B cell (primary cell): ENCODE measurements at regions not wholly inside any gene's neighbourhood (a gene's known extent, or its start where the extent isn't known, plus 50 kb on each side); places are given as distances from the start of the nearest gene placed in this dataset.
"Not testable (repeated sequence)": the region's sequence is repeated elsewhere in the genome, so short reads cannot be mapped to it uniquely, and the experiment has no call there.

Source experiments
- ATAC-seq: fragments of 200-7000 bp; cut with Tn5 transposase; one replicate; pipeline ENCODE4 v1.10.0; 2021; ENCODE audit warnings: low read depth, mild to moderate bottlenecking, moderate number of reproducible peaks, moderate library complexity
- CTCF ChIA-PET: fragments of 350-600 bp; sonication (Branson Sonifier 250); formaldehyde crosslinking; loops from one replicate; lab custom pipeline; 2021; ENCODE audit warnings: antibody characterized with exemption, inconsistent platforms; lab: Charles Lee
- POLR2A ChIA-PET: fragments of 350-600 bp; sonication (Branson Sonifier 250); formaldehyde crosslinking; loops from one replicate; lab custom pipeline; 2021; ENCODE audit warnings: antibody characterized with exemption; lab: Charles Lee
- DNase-seq: peaks from one replicate; pipeline ENCODE4 v3.0.0; 2013
- H2AFZ ChIP-seq: 2 replicates; pipeline ENCODE4 v1.6.1; 2012; ENCODE audit warnings: mild to moderate bottlenecking, low read depth, low read length; ENCODE audit not compliant: insufficient read depth, poor library complexity, severe bottlenecking
- H3K27ac ChIP-seq, 2 donors: 1 replicate in 1 of 2; 2 replicates in 1 of 2; pipeline ENCODE4 v1.5.1; 2012 to 2013; ENCODE audit warnings: low read length in 2 of 2, mild to moderate bottlenecking in 2 of 2, moderate library complexity in 1 of 2
- H3K27me3 ChIP-seq, 4 experiments: fragments of 200-600 bp in 1 of 4; sonication (generic) in 1 of 4; replicated peaks in 1 of 4; 1 replicate in 2 of 4; 2 replicates in 2 of 4; pipeline versions ENCODE4 v1.6.1 to v1.7.0; 2013 to 2016; ENCODE audit warnings: low read length in 3 of 4, mild to moderate bottlenecking in 2 of 4, mixed read lengths in 1 of 4, moderate library complexity in 1 of 4; ENCODE audit not compliant: insufficient read depth in 4 of 4, control insufficient read depth in 3 of 4; ENCODE audit errors: control extremely low read depth in 1 of 4
- H3K36me3 ChIP-seq, 2 experiments: replicated peaks in 1 of 2; 1 replicate in 1 of 2; 2 replicates in 1 of 2; pipeline versions ENCODE4 v1.6.1 to v1.7.1; 2013; ENCODE audit warnings: low read length in 1 of 2; ENCODE audit not compliant: insufficient read depth in 2 of 2, control insufficient read depth in 1 of 2; ENCODE audit errors: control extremely low read depth in 1 of 2, extremely low read depth in 1 of 2
- H3K4me1 ChIP-seq, 2 donors: fragments of 200-600 bp in 1 of 2; sonication (generic) in 1 of 2; 1 replicate in 1 of 2; 2 replicates in 1 of 2; pipeline versions ENCODE4 v1.5.1 to v1.6.1; 2013 to 2017; ENCODE audit warnings: low read length in 2 of 2; ENCODE audit not compliant: control insufficient read depth in 2 of 2, insufficient read depth in 2 of 2
- H3K4me2 ChIP-seq: replicated peaks from 2 replicates; pipeline ENCODE3; 2012; ENCODE audit warnings: mild to moderate bottlenecking, low read depth, low read length; ENCODE audit not compliant: poor library complexity, severe bottlenecking
- H3K4me3 ChIP-seq, 5 experiments: fragments of 200-600 bp in 1 of 5; sonication (generic) in 1 of 5; 1 replicate in 3 of 5; 2 replicates in 2 of 5; pipeline versions ENCODE4 v1.5.1 to v1.7.0; 2011 to 2016; ENCODE audit warnings: low read length in 4 of 5, mild to moderate bottlenecking in 4 of 5, low read depth in 2 of 5, control low read depth in 1 of 5, moderate library complexity in 1 of 5; ENCODE audit not compliant: insufficient read depth in 1 of 5; ENCODE audit errors: control extremely low read depth in 1 of 5, extremely low read depth in 1 of 5
- H3K79me2 ChIP-seq: fragments of 200-600 bp; sonication (generic); one replicate; pipeline ENCODE4 v1.6.0; 2016; ENCODE audit warnings: low read length; ENCODE audit not compliant: control insufficient read depth, insufficient read depth
- H3K9ac ChIP-seq: fragments of 200-600 bp; sonication (generic); 2 replicates; pipeline ENCODE4 v1.6.1; 2017; ENCODE audit warnings: mild to moderate bottlenecking, low read length, moderate library complexity
- H3K9me3 ChIP-seq, 3 donors: one replicate each; pipeline versions ENCODE4 v1.6.1 to v1.7.1; 2013; ENCODE audit warnings: low read length in 2 of 3; ENCODE audit not compliant: control insufficient read depth in 2 of 3, insufficient read depth in 1 of 3; ENCODE audit errors: control extremely low read depth in 1 of 3
- H4K20me1 ChIP-seq: 2 replicates; pipeline ENCODE4 v1.6.0; 2012; ENCODE audit warnings: mild to moderate bottlenecking, low read length; ENCODE audit not compliant: insufficient read depth, control insufficient read depth, poor library complexity, severe bottlenecking
- H3K27ac Mint-ChIP-seq: one replicate; pipeline ENCODE4 v1.8.0; 2021; ENCODE audit warnings: mixed read lengths
- H3K27me3 Mint-ChIP-seq: one replicate; pipeline ENCODE4 v1.8.0; 2021; ENCODE audit warnings: mixed read lengths
- H3K4me1 Mint-ChIP-seq: one replicate; pipeline ENCODE4 v1.8.0; 2021; ENCODE audit warnings: mixed read lengths
- H3K4me3 Mint-ChIP-seq: one replicate; pipeline ENCODE4 v1.8.0; 2021; ENCODE audit warnings: mixed read lengths
- H3K9me3 Mint-ChIP-seq: one replicate; pipeline ENCODE4 v1.8.0; 2022; ENCODE audit warnings: mixed read lengths; ENCODE audit not compliant: insufficient read depth
- EZH2 ChIP-seq: IDR thresholded peaks from 2 replicates; pipeline ENCODE4 v1.6.1; 2012; ENCODE audit warnings: borderline replicate concordance, low read depth, mild to moderate bottlenecking, moderate library complexity, low read length; ENCODE audit not compliant: insufficient read depth, poor library complexity, severe bottlenecking
- WGBS: methylation state at CpG from one replicate; pipeline ENCODE4 v1.1.5; 2013; ENCODE audit warnings: missing lambda C conversion rate; ENCODE audit not compliant: insufficient coverage; 5-methylcytosine and 5-hydroxymethylcytosine counted together
- intact Hi-C: fragments of 100-400 bp; cut with micrococcal nuclease; formaldehyde crosslinking; loops from one replicate; pipeline ENCODE4 v1.10.0; 2022
- TF ChIP-seq, protein P1 (sequence below): fragments of 200-600 bp; IDR thresholded peaks from one replicate; pipeline ENCODE4 v1.8.0; 2022; ENCODE audit warnings: antibody characterized with exemption, mild to moderate bottlenecking

DNA sequence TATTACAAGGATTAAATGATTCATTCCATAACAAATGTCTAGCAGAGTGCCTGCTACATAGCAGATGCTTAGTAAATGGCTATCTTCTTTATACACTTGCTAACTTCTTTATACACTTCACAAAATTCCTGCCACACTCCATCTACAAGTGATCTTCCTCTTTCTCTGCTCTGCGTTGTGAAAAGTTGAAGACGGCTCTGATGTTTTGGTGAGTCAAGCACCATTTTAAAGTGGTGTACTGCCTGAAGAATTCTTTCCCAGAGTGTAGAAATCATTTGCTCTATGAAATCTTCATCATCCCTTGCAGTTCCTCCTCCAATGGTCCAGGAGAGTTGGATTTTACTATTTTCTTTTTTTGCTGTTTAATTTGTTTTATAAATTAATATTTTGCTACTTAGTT, 74.9 kb downstream of the TNFAIP3 start:
- Histone ChIP-seq H2AFZ (no peak overlapping the region), H3K4me2 (no peak overlapping the region), H3K9me3 (peaks cover 0 to 2% (median 0%) of the 10 kb centered on the region in 3 donors), H3K36me3 (no peaks in the 10 kb centered on the region), H3K27ac (no peak overlapping the region), H3K4me3 (no peak overlapping the region), H4K20me1 (no peaks in the 10 kb centered on the region), H3K4me1 (peaks cover 10 to 14% of the 10 kb centered on the region in 2 donors), H3K27me3 (no peaks in the 10 kb centered on the region), H3K79me2 (no peaks in the 10 kb centered on the region), H3K9ac (no peak overlapping the region)
- CTCF ChIA-PET: interaction anchor here (1.4 to 17.0 kb wide), 4 partner anchors 7 to 233 kb away, joined by 3 to 199 read pairs (median 78); partner anchors contain the start of gene TNFAIP3
- Mint-ChIP-seq H3K4me1 (peaks cover 17% of the 10 kb centered on the region), H3K27ac (no peak overlapping the region), H3K9me3 (peaks cover 2% of the 10 kb centered on the region), H3K4me3 (no peak overlapping the region), H3K27me3 (no peaks in the 10 kb centered on the region)
- TF ChIP-seq EZH2: no peak
- TF ChIP-seq, protein P1, sequence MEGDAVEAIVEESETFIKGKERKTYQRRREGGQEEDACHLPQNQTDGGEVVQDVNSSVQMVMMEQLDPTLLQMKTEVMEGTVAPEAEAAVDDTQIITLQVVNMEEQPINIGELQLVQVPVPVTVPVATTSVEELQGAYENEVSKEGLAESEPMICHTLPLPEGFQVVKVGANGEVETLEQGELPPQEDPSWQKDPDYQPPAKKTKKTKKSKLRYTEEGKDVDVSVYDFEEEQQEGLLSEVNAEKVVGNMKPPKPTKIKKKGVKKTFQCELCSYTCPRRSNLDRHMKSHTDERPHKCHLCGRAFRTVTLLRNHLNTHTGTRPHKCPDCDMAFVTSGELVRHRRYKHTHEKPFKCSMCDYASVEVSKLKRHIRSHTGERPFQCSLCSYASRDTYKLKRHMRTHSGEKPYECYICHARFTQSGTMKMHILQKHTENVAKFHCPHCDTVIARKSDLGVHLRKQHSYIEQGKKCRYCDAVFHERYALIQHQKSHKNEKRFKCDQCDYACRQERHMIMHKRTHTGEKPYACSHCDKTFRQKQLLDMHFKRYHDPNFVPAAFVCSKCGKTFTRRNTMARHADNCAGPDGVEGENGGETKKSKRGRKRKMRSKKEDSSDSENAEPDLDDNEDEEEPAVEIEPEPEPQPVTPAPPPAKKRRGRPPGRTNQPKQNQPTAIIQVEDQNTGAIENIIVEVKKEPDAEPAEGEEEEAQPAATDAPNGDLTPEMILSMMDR: no peak
- ATAC-seq (no peak), DNase-seq (no peak)
- no CpG with 5 or more reads among the region's 2 CpGs for whole genome bisulfite sequencing
- POLR2A ChIA-PET: interaction anchor here (0.6 kb wide), 1 partner anchor 14 kb away, joined by 5 read pairs; no protein-coding TSS in a partner anchor
- intact Hi-C loops: loop anchor here (2.0 kb wide), 1 partner anchor 73 kb away; no protein-coding TSS in a partner anchor

DNA sequence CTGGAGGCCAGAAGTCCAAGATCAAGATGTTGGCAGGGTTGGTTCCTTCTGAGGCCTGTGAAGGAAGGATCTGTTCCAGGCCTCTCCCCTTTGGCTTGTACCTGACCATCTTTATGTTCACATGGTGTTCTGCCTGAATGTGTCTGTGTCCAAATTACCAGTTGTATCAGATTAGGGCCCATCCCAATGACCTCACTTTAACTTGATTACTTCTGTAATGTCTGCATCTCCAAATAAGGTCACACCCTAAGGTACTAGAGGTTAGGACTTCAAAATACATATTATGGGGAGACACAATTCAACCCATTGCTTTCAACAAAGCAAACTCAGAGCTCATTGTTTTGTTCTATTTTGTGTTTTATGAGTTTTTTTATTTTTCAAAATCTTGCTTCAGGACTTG, 75.7 kb downstream of the TNFAIP3 start:
- Histone ChIP-seq H3K27ac (no peak overlapping the region), H3K27me3 (no peaks in the 10 kb centered on the region), H3K79me2 (no peaks in the 10 kb centered on the region), H3K4me2 (no peak overlapping the region), H3K4me1 (peaks cover 10 to 14% of the 10 kb centered on the region in 2 donors), H2AFZ (no peak overlapping the region), H3K36me3 (no peaks in the 10 kb centered on the region), H4K20me1 (no peaks in the 10 kb centered on the region), H3K9ac (no peak overlapping the region), H3K9me3 (peaks cover 0 to 2% (median 0%) of the 10 kb centered on the region in 3 donors), H3K4me3 (no peak overlapping the region)
- Mint-ChIP-seq H3K4me1 (peaks cover 17% of the 10 kb centered on the region), H3K27me3 (no peaks in the 10 kb centered on the region), H3K4me3 (no peak overlapping the region), H3K9me3 (peaks cover 2% of the 10 kb centered on the region), H3K27ac (no peak overlapping the region)
- intact Hi-C loops: no loop called here
- DNase-seq: no peak
- ChIA-PET CTCF (interaction anchor here (0.7 to 17.0 kb wide), 8 partner anchors 7 to 251 kb away, joined by 3 to 199 read pairs (median 4); partner anchors contain the start of gene TNFAIP3), POLR2A (no interaction called here)
- no peak for TF ChIP-seq EZH2
- TF ChIP-seq, protein P1: no peak
- ATAC-seq: no peak

DNA sequence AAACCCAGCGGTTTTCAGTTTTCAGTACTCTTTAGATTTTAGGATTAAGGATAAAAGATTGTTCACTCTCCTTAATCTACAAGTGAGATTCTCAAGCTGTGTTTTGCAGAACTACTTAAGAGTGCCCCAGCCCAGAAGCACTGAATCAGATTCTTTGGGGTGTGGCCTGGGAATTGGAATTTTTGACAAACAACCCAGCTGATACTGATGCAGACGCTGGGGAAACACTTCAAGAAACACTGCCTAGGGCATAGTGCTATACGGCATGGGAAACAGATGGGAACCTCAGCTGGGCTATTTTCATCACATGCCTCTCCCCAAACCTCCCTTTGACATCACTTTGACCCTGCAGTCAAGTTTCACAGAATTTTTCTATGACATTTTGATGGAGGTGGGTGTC, 77.3 kb downstream of the TNFAIP3 start:
- H3K9ac ChIP-seq, H3K27me3 ChIP-seq, H3K9me3 ChIP-seq, H3K4me2 ChIP-seq, H3K27me3 Mint-ChIP-seq, H3K79me2 ChIP-seq, H4K20me1 ChIP-seq, DNase-seq, H3K4me3 ChIP-seq, intact Hi-C loops, H3K27ac ChIP-seq, H2AFZ ChIP-seq, POLR2A ChIA-PET, H3K4me3 Mint-ChIP-seq, H3K9me3 Mint-ChIP-seq, H3K27ac Mint-ChIP-seq, ATAC-seq, H3K36me3 ChIP-seq: not testable (repeated sequence)
- CTCF ChIA-PET: interaction anchor here (0.5 to 17.0 kb wide), 34 partner anchors 9 to 1425 kb away, joined by 3 to 199 read pairs (median 7); partner anchors contain the start of gene TNFAIP3
- WGBS: 15% methylated on average over 2 of the region's 3 CpGs
- peaks cover 12 to 16% of the 10 kb centered on the region in 2 donors for H3K4me1 ChIP-seq
- H3K4me1 Mint-ChIP-seq: peaks cover 19% of the 10 kb centered on the region
